ENCODE measurements at regions not wholly inside any gene's neighbourhood (a gene's known extent, or its start where the extent isn't known, plus 50 kb on each side); places are given as distances from the start of the nearest gene placed in this dataset.

DNA sequence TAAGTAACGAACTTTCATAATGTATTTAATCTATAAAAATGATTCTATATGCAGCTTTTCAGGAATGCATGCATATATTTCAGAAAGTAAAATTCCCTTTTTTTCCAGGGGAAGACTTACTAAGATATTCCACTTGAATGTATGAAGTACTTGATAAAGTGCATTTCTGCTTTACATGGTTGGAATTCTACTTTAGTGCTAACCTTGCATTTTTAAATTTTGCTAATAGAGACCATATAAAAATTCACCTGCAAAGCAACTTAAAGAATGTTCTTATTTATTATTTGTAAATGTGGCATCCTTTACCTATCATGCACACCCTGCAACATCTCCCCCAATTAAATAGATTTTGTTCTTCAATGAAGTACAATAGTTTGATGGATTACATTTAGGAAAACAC is 392.8 kb downstream of the KCNJ2 start:
- Histone ChIP-seq H3K4me3 (ENCODE audit: low read depth in 1 of 3, low read length in 3 of 3) (no peak overlapping the region), H3K9me3 (ENCODE audit: control insufficient read depth in 4 of 4, low read length in 3 of 4) (no peaks in the 10 kb centered on the region), H3K27ac (ENCODE audit: low read depth in 1 of 2, low read length in 2 of 2) (no peak overlapping the region), H3K36me3 (ENCODE audit: control insufficient read depth in 4 of 4, insufficient read depth in 3 of 4, low read depth in 1 of 4, low read length in 3 of 4) (no peaks in the 10 kb centered on the region), H3K27me3 (ENCODE audit: control insufficient read depth in 4 of 4, insufficient read depth in 4 of 4, low read length in 3 of 4) (peaks cover 0 to 2% (median 0%) of the 10 kb centered on the region in 4 donors), H3K9ac (ENCODE audit: low read depth in 1 of 2, low read length in 2 of 2) (no peak overlapping the region), H3K4me1 (ENCODE audit: control insufficient read depth in 4 of 4, insufficient read depth in 4 of 4, low read length in 3 of 4) (no peaks in the 10 kb centered on the region)
- WGBS = 77% methylated on average over 1 of the region's 1 CpG
- TF ChIP-seq NR2F2 (IDR thresholded peaks at IDR 0.05) (no peak), MAX (IDR thresholded peaks at IDR 0.05) (no peak), HNF4A (conservative IDR thresholded peaks at IDR 0.05) (no peak), JUND (IDR thresholded peaks at IDR 0.05) (no peak), EGR1 (IDR thresholded peaks at IDR 0.05; ENCODE audit: low read depth in 2 of 2) (no peak), REST (IDR thresholded peaks at IDR 0.05) (no peak), GABPA (IDR thresholded peaks at IDR 0.05 in 1 of 2, conservative IDR thresholded peaks at IDR 0.05 in 1 of 2) (no peak), RAD21 (IDR thresholded peaks at IDR 0.05) (no peak), CTCF (IDR thresholded peaks at IDR 0.05; ENCODE audit: low read depth, low read length, missing input control) (no peak), SP1 (IDR thresholded peaks at IDR 0.05) (no peak), FOXA2 (IDR thresholded peaks at IDR 0.05) (no peak), HNF4G (IDR thresholded peaks at IDR 0.05) (no peak), RXRA (IDR thresholded peaks at IDR 0.05) (no peak), TAF1 (conservative IDR thresholded peaks at IDR 0.05) (no peak), YY1 (IDR thresholded peaks at IDR 0.05) (no peak)
- TF ChIP-seq, protein P1, sequence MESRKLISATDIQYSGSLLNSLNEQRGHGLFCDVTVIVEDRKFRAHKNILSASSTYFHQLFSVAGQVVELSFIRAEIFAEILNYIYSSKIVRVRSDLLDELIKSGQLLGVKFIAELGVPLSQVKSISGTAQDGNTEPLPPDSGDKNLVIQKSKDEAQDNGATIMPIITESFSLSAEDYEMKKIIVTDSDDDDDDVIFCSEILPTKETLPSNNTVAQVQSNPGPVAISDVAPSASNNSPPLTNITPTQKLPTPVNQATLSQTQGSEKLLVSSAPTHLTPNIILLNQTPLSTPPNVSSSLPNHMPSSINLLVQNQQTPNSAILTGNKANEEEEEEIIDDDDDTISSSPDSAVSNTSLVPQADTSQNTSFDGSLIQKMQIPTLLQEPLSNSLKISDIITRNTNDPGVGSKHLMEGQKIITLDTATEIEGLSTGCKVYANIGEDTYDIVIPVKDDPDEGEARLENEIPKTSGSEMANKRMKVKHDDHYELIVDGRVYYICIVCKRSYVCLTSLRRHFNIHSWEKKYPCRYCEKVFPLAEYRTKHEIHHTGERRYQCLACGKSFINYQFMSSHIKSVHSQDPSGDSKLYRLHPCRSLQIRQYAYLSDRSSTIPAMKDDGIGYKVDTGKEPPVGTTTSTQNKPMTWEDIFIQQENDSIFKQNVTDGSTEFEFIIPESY (IDR thresholded peaks at IDR 0.05) = no peak
- TF ChIP-seq, protein P2, sequence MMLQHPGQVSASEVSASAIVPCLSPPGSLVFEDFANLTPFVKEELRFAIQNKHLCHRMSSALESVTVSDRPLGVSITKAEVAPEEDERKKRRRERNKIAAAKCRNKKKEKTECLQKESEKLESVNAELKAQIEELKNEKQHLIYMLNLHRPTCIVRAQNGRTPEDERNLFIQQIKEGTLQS (IDR thresholded peaks at IDR 0.05) = no peak
- DNase-seq (ENCODE audit: low spot score) = no peak

All from liver (tissue), 8 donors.